Lower leg skin (tissue), 4 donors: ENCODE measurements at regions not wholly inside any gene's neighbourhood (a gene's known extent, or its start where the extent isn't known, plus 50 kb on each side); places are given as distances from the start of the nearest gene placed in this dataset.

Experiments
- DNase-seq, 2 donors: peaks; one replicate each; pipeline ENCODE4 v3.0.0-alpha.2; 2019; ENCODE audit warnings: low spot score in 2 of 2
- H3K4me3 ChIP-seq: fragments of 200-600 bp; sonication (generic); 2 replicates; pipeline ENCODE4 v1.5.1; 2017; ENCODE audit warnings: mild to moderate bottlenecking, low read depth; ENCODE audit not compliant: poor library complexity, severe bottlenecking
- CTCF ChIP-seq, 3 donors: fragments of 450-650 bp; IDR thresholded peaks; one replicate each; pipeline ENCODE4 v1.5.1; 2016; ENCODE audit warnings: antibody characterized with exemption in 3 of 3, mild to moderate bottlenecking in 3 of 3, moderate library complexity in 2 of 3
- POLR2A ChIP-seq, 2 donors: fragments of 450-650 bp; IDR thresholded peaks; one replicate each; pipeline ENCODE4 v1.6.1; 2016 to 2017; ENCODE audit warnings: antibody characterized with exemption in 2 of 2, mild to moderate bottlenecking in 1 of 2, moderate library complexity in 1 of 2
- WGBS, 2 donors: methylation state at CpG; one replicate each; pipeline ENCODE4 v1.1.5; 2018; 5-methylcytosine and 5-hydroxymethylcytosine counted together
- intact Hi-C: fragments of 100-400 bp; cut with DNase I; formaldehyde crosslinking; loops from one replicate; pipeline ENCODE4 v1.15.0; 2023; ENCODE audit warnings: low total_unique reads

- H3K4me3 ChIP-seq: no peak overlapping the region
- intact Hi-C loops: no loop called here
- TF ChIP-seq POLR2A (IDR thresholded peaks at IDR 0.05): no peak
- no peak for TF ChIP-seq CTCF (IDR thresholded peaks at IDR 0.05)
- DNase-seq: no peak
- WGBS, 2 donors: 72 to 80% methylated on average over 4 of the region's 4 CpGs
Measured at GRCh38 chr10:57353403-57354003, 914.2 kb downstream of the IPMK start.

- DNase-seq: no peak
- WGBS, 2 donors: 80 to 88% methylated on average over 2 of the region's 2 CpGs
- intact Hi-C loops: no loop called here
- TF ChIP-seq CTCF (IDR thresholded peaks at IDR 0.05) (no peak), POLR2A (IDR thresholded peaks at IDR 0.05) (no peak)
- no peak overlapping the region for H3K4me3 ChIP-seq
Measured at GRCh38 chr10:57351076-57351475, 916.6 kb downstream of the IPMK start.

- WGBS, 2 donors: 81 to 84% methylated on average over 7 of the region's 7 CpGs
Measured at GRCh38 chr10:57341294-57341693, 926.4 kb downstream of the IPMK start.

GRCh38 chr10:57338823-57339558 lies 928.7 kb downstream of the IPMK start:
- TF ChIP-seq POLR2A (IDR thresholded peaks at IDR 0.05) (no peak), CTCF (IDR thresholded peaks at IDR 0.05) (no peak)
- H3K4me3 ChIP-seq: no peak overlapping the region
- DNase-seq: no peak
- intact Hi-C loops: no loop called here
- WGBS, 2 donors: 34 to 36% methylated on average over 4 of the region's 4 CpGs

More at GRCh38 chr10:57341294-57341693, 926.4 kb downstream of the IPMK start:
- DNase-seq: no peak
- TF ChIP-seq CTCF (IDR thresholded peaks at IDR 0.05): no peak
- TF ChIP-seq POLR2A (IDR thresholded peaks at IDR 0.05): no peak
- intact Hi-C loops: no loop called here
- H3K4me3 ChIP-seq: no peak overlapping the region

- TF ChIP-seq CTCF (IDR thresholded peaks at IDR 0.05) (no peak), POLR2A (IDR thresholded peaks at IDR 0.05) (no peak)
- WGBS, 2 donors: 77 to 88% methylated on average over 10 to 11 of the region's 14 CpGs
- no peak overlapping the region for H3K4me3 ChIP-seq
- no peak for DNase-seq
- intact Hi-C loops: no loop called here
Measured at GRCh38 chr10:57336865-57337264, 930.8 kb downstream of the IPMK start.
